H1 (cell line): ENCODE measurements at regions not wholly inside any gene's neighbourhood (a gene's known extent, or its start where the extent isn't known, plus 50 kb on each side); places are given as distances from the start of the nearest gene placed in this dataset.

ENCODE experiments used
- CTCF ChIA-PET: fragments of 300-600 bp; sonication (Branson Sonifier 250); formaldehyde crosslinking; loops from one replicate; lab custom pipeline; 2021; ENCODE audit not compliant: partially characterized antibody; lab: Charles Lee
- POLR2A ChIA-PET: fragments of 300-600 bp; sonication (Branson Sonifier 250); formaldehyde crosslinking; loops from one replicate; lab custom pipeline; 2021; ENCODE audit warnings: inconsistent platforms; ENCODE audit not compliant: partially characterized antibody; lab: Charles Lee
- DNase-seq, 2 experiments: peaks; one replicate each; pipeline versions ENCODE4 v3.0.0 to v3.0.0-alpha.2; 2010 to 2022; ENCODE audit warnings: low spot score in 2 of 2, low read depth in 1 of 2, mixed read lengths in 1 of 2
- FAIRE-seq: peaks from 2 replicates; lab custom pipeline; 2011; peaks lifted over from hg19 to GRCh38; lab: Jason Lieb, UNC
- H2AFZ ChIP-seq: 2 replicates; pipeline ENCODE4 v1.8.1; 2012; ENCODE audit warnings: low read length, inconsistent platforms
- H2AK5ac ChIP-seq: 2 replicates; pipeline ENCODE4 v1.6.1; 2013; ENCODE audit warnings: low read depth, low read length
- H2BK120ac ChIP-seq: replicated peaks from 2 replicates; pipeline ENCODE3; 2013; ENCODE audit warnings: low read depth, low read length, inconsistent platforms
- H2BK12ac ChIP-seq: 2 replicates; pipeline ENCODE4 v1.6.1; 2013; ENCODE audit warnings: low read depth, low read length
- H2BK15ac ChIP-seq: 2 replicates; pipeline ENCODE4 v1.6.1; 2013; ENCODE audit warnings: low read length
- H2BK20ac ChIP-seq: 2 replicates; pipeline ENCODE4 v1.6.1; 2013; ENCODE audit warnings: low read length
- H2BK5ac ChIP-seq: 2 replicates; pipeline ENCODE4 v1.6.1; 2013; ENCODE audit warnings: low read depth, low read length
- H3K14ac ChIP-seq: 2 replicates; pipeline ENCODE4 v1.6.1; 2013; ENCODE audit warnings: inconsistent platforms; ENCODE audit not compliant: insufficient read length
- H3K18ac ChIP-seq: 2 replicates; pipeline ENCODE4 v1.6.1; 2013; ENCODE audit warnings: low read length; ENCODE audit errors: extremely low read depth
- H3K23ac ChIP-seq: 2 replicates; pipeline ENCODE4 v1.6.1; 2013; ENCODE audit warnings: inconsistent platforms; ENCODE audit not compliant: insufficient read length
- H3K23me2 ChIP-seq: 2 replicates; pipeline ENCODE4 v1.6.1; 2013; ENCODE audit warnings: low read depth, low read length
- H3K27ac ChIP-seq: 2 replicates; pipeline ENCODE4 v1.6.1; 2011; ENCODE audit warnings: low read depth, low read length, inconsistent platforms
- H3K27me3 ChIP-seq, 4 experiments: replicated peaks in 1 of 4; 1 replicate in 1 of 4; 2 replicates in 3 of 4; pipeline versions ENCODE4 v1.6.1 to v1.8.1; 2011 to 2013; ENCODE audit warnings: low read length in 3 of 4, mild to moderate bottlenecking in 3 of 4, inconsistent platforms in 2 of 4, mixed read lengths in 2 of 4, moderate library complexity in 1 of 4; ENCODE audit not compliant: control insufficient read depth in 3 of 4, insufficient read depth in 3 of 4; ENCODE audit errors: extremely low read depth in 1 of 4
- H3K36me3 ChIP-seq, 4 experiments: 2 replicates each; pipeline versions ENCODE4 v1.6.1 to v1.8.1; 2011 to 2013; ENCODE audit warnings: mild to moderate bottlenecking in 4 of 4, low read length in 3 of 4, moderate library complexity in 2 of 4, control low read depth in 1 of 4, inconsistent platforms in 1 of 4; ENCODE audit not compliant: insufficient read depth in 4 of 4, control insufficient read depth in 2 of 4
- H3K4ac ChIP-seq: replicated peaks from 2 replicates; pipeline ENCODE3; 2013; ENCODE audit warnings: low read length, low read depth, mixed read lengths, inconsistent platforms; ENCODE audit not compliant: insufficient read length
- H3K4me1 ChIP-seq, 4 experiments: replicated peaks in 1 of 4; 1 replicate in 1 of 4; 2 replicates in 3 of 4; pipeline versions ENCODE4 v1.6.1 to v1.8.1; 2011 to 2013; ENCODE audit warnings: low read length in 3 of 4, inconsistent platforms in 2 of 4, mixed read lengths in 1 of 4; ENCODE audit not compliant: insufficient read depth in 4 of 4, control insufficient read depth in 3 of 4
- H3K4me2 ChIP-seq, 2 experiments: 2 replicates each; pipeline versions ENCODE4 v1.6.1 to v1.8.1; 2011 to 2013; ENCODE audit warnings: low read depth in 2 of 2, low read length in 2 of 2, control low read depth in 1 of 2, inconsistent platforms in 1 of 2, mild to moderate bottlenecking in 1 of 2; ENCODE audit not compliant: insufficient read depth in 1 of 2
- H3K4me3 ChIP-seq, 4 experiments: fragments of 200-600, 300-600 bp in 1 of 4; sonication (generic), shearing (Covaris generic), sonication (Bioruptor Twin) in 1 of 4; 2 replicates each; pipeline versions ENCODE4 v1.5.1 to v1.8.1; 2011 to 2016; ENCODE audit warnings: low read length in 4 of 4, low read depth in 3 of 4, control low read depth in 2 of 4, inconsistent platforms in 2 of 4, mild to moderate bottlenecking in 2 of 4, mixed read lengths in 1 of 4, moderate library complexity in 1 of 4; ENCODE audit not compliant: insufficient read depth in 2 of 4; ENCODE audit errors: extremely low read depth in 1 of 4
- H3K56ac ChIP-seq: replicated peaks from 2 replicates; pipeline ENCODE3; 2013; ENCODE audit warnings: low read depth, mild to moderate bottlenecking, mixed read lengths, low read length, inconsistent platforms; ENCODE audit not compliant: insufficient read length
- H3K79me1 ChIP-seq: 2 replicates; pipeline ENCODE4 v1.6.1; 2013; ENCODE audit warnings: low read depth, low read length, control low read depth
- H3K79me2 ChIP-seq, 2 experiments: 2 replicates each; pipeline versions ENCODE4 v1.6.1 to v1.8.1; 2012 to 2013; ENCODE audit warnings: low read length in 2 of 2, mild to moderate bottlenecking in 2 of 2, inconsistent platforms in 1 of 2; ENCODE audit not compliant: insufficient read depth in 2 of 2, control insufficient read depth in 1 of 2
- H3K9ac ChIP-seq, 4 experiments: replicated peaks in 1 of 4; 1 replicate in 1 of 4; 2 replicates in 3 of 4; pipeline versions ENCODE4 v1.6.1 to v1.8.1; 2011 to 2013; ENCODE audit warnings: low read depth in 3 of 4, low read length in 3 of 4, control low read depth in 2 of 4, mild to moderate bottlenecking in 2 of 4, moderate library complexity in 2 of 4, inconsistent platforms in 1 of 4; ENCODE audit errors: extremely low read depth in 1 of 4
- H3K9me3 ChIP-seq, 2 experiments: 2 replicates each; pipeline versions ENCODE4 v1.6.1 to v1.8.1; 2012 to 2013; ENCODE audit warnings: mild to moderate bottlenecking in 2 of 2, moderate library complexity in 2 of 2, control low read depth in 1 of 2, inconsistent platforms in 1 of 2, low read depth in 1 of 2, low read length in 1 of 2, mixed read lengths in 1 of 2; ENCODE audit not compliant: insufficient read depth in 2 of 2
- H4K20me1 ChIP-seq, 2 experiments: replicated peaks in 1 of 2; 2 replicates each; pipeline versions ENCODE3 to v1.8.1; 2011 to 2013; ENCODE audit warnings: inconsistent platforms in 2 of 2, low read length in 2 of 2, mild to moderate bottlenecking in 1 of 2; ENCODE audit not compliant: insufficient read depth in 2 of 2, control insufficient read depth in 1 of 2
- H4K5ac ChIP-seq: 2 replicates; pipeline ENCODE4 v1.6.1; 2013; ENCODE audit warnings: low read length, low read depth, mixed read lengths, inconsistent platforms; ENCODE audit not compliant: insufficient read length
- H4K8ac ChIP-seq: 2 replicates; pipeline ENCODE4 v1.8.0; 2013; ENCODE audit warnings: mild to moderate bottlenecking, moderate library complexity, low read length, inconsistent platforms; ENCODE audit not compliant: insufficient read depth; ENCODE audit errors: extremely low read depth
- H4K91ac ChIP-seq: replicated peaks from 2 replicates; pipeline ENCODE3; 2013; ENCODE audit warnings: low read length, mixed read lengths, inconsistent platforms; ENCODE audit not compliant: insufficient read length
- BACH1 ChIP-seq: IDR thresholded peaks from 2 replicates; pipeline ENCODE4 v1.6.1; 2012; ENCODE audit warnings: low read length, improper control_type of control experiment
- MAFK ChIP-seq: IDR thresholded peaks from 2 replicates; pipeline ENCODE4 v1.6.1; 2012; ENCODE audit warnings: low read depth, mild to moderate bottlenecking, improper control_type of control experiment, low read length
- RFX5 ChIP-seq: IDR thresholded peaks from 2 replicates; pipeline ENCODE4 v1.6.1; 2011; ENCODE audit warnings: low read depth, low read length, improper control_type of control experiment, borderline replicate concordance
- YY1 ChIP-seq: IDR thresholded peaks from 2 replicates; pipeline ENCODE4 v1.6.1; 2011; ENCODE audit warnings: low read depth, mild to moderate bottlenecking, low read length
- WGBS, 2 experiments: shearing (Covaris generic) in 1 of 2; methylation state at CpG; one replicate each; pipeline versions ENCODE4 v1.1.6 to v1.1.7; 2013 to 2015; ENCODE audit warnings: low lambda C conversion rate in 2 of 2, mixed read lengths in 2 of 2, inconsistent platforms in 1 of 2, low coverage in 1 of 2, missing lambda C conversion rate in 1 of 2; ENCODE audit not compliant: insufficient replicate concordance in 2 of 2, insufficient coverage in 1 of 2, insufficient read length in 1 of 2; ENCODE audit errors: extremely low coverage in 1 of 2, missing lambda C conversion rate in 1 of 2; 5-methylcytosine and 5-hydroxymethylcytosine counted together

DNA sequence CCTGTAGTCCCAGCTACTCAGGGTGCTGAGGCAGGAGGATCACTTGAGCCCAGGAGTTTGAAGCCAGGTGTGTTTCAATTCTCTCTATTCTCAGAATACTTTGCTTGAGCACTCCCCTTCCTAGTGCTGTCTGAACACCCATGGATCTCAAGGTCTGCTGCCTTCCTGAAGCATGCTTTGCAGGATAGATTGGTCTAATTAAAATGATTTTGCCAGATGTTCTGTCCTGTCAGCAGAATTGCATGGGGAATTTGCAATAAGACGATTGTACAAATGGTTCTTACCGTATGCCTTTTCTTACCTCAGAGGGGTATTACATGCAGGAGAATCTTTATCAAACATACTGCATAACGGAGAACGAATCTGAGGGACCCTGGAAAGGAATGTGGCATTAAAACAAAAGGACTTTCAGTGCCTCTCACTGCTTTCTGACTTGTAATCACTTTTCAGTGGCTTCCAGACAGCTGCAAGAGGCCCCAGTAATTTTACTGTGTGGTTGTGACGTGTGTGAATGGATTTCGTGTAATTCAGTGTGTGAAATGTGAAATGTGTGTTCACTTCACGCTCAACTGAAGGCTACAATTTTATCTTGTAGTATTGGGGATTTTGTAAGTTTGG, 587.2 kb upstream of the SEMA6A start:
- Histone ChIP-seq H3K23ac (no peak overlapping the region), H4K20me1 (no peaks in the 10 kb centered on the region), H3K9me3 (no peaks in the 10 kb centered on the region), H3K18ac (no peak overlapping the region), H2BK12ac (no peak overlapping the region), H3K4me2 (no peak overlapping the region), H3K79me2 (no peaks in the 10 kb centered on the region), H2BK120ac (no peak overlapping the region), H2AK5ac (no peak overlapping the region), H3K23me2 (no peaks in the 10 kb centered on the region), H2BK5ac (no peak overlapping the region), H4K8ac (no peak overlapping the region), H3K56ac (no peak overlapping the region), H4K91ac (no peak overlapping the region), H3K36me3 (no peaks in the 10 kb centered on the region), H3K4me1 (peaks cover 0 to 2% (median under 1%) of the 10 kb centered on the region in 4 experiments; a peak in 1 of 7 replicates), H2BK20ac (no peak overlapping the region), H2AFZ (peak overlapping the region; percentile 2; the same call in 1 of the 2 replicates), H3K27me3 (no peaks in the 10 kb centered on the region), H3K79me1 (no peaks in the 10 kb centered on the region), H3K27ac (no peak overlapping the region), H4K5ac (no peak overlapping the region), H3K4me3 (no peak overlapping the region), H3K9ac (no peak overlapping the region), H3K4ac (no peak overlapping the region), H2BK15ac (no peak overlapping the region), H3K14ac (no peak overlapping the region)
- 73% methylated on average over 7 of the region's 7 CpGs; no CpG with 5 or more reads in 1 of the 2 experiments for WGBS, 2 experiments
- DNase-seq (no peak), FAIRE-seq (no peak)
- ChIA-PET POLR2A (no interaction called here), CTCF (no interaction called here)
- no peak for TF ChIP-seq RFX5
- no peak for TF ChIP-seq YY1
- TF ChIP-seq MAFK = peak; percentile 45; the same call in 1 of the 2 replicates
- no peak for TF ChIP-seq BACH1
